Activated CD8-positive, alpha-beta T cell treated with anti-CD3 and anti-CD28 coated beads for 36 hours (primary cell): ENCODE measurements at regions not wholly inside any gene's neighbourhood (a gene's known extent, or its start where the extent isn't known, plus 50 kb on each side); places are given as distances from the start of the nearest gene placed in this dataset.
"Not testable (repeated sequence)": the region's sequence is repeated elsewhere in the genome, so short reads cannot be mapped to it uniquely, and the experiment has no call there.

Source experiments
- ATAC-seq: fragments of 200-7000 bp; cut with Tn5 transposase; one replicate; pipeline ENCODE4 v1.10.0; 2021; ENCODE audit warnings: mild to moderate bottlenecking, moderate library complexity
- CTCF ChIA-PET: fragments of 350-600 bp; sonication (Branson Sonifier 250); formaldehyde crosslinking; loops from one replicate; lab custom pipeline; 2021; ENCODE audit warnings: antibody characterized with exemption; lab: Charles Lee
- POLR2A ChIA-PET: fragments of 350-600 bp; sonication (Branson Sonifier 250); formaldehyde crosslinking; loops from one replicate; lab custom pipeline; 2021; ENCODE audit warnings: antibody characterized with exemption; lab: Charles Lee
- DNase-seq: peaks from one replicate; pipeline ENCODE4 v3.0.0-alpha.2; 2020
- H3K27ac Mint-ChIP-seq: one replicate; pipeline ENCODE4 v1.8.0; 2021; ENCODE audit warnings: mild to moderate bottlenecking, mixed read lengths
- H3K27me3 Mint-ChIP-seq: one replicate; pipeline ENCODE4 v1.8.0; 2021; ENCODE audit warnings: mixed read lengths
- H3K36me3 Mint-ChIP-seq: one replicate; pipeline ENCODE4 v1.8.0; 2021; ENCODE audit warnings: low read depth, mixed read lengths
- H3K4me1 Mint-ChIP-seq: one replicate; pipeline ENCODE4 v1.8.0; 2021; ENCODE audit warnings: low read depth, mixed read lengths
- H3K4me3 Mint-ChIP-seq: one replicate; pipeline ENCODE4 v1.8.0; 2021; ENCODE audit warnings: mild to moderate bottlenecking, moderate library complexity, mixed read lengths
- H3K9me3 Mint-ChIP-seq: one replicate; pipeline ENCODE4 v1.8.0; 2021; ENCODE audit warnings: mixed read lengths
- intact Hi-C: fragments of 100-400 bp; cut with micrococcal nuclease; formaldehyde crosslinking; loops from one replicate; pipeline ENCODE4 v1.10.0; 2022
- TF ChIP-seq, protein P1 (sequence below): fragments of 200-600 bp; IDR thresholded peaks from one replicate; pipeline ENCODE4 v1.8.0; 2022; ENCODE audit warnings: antibody characterized with exemption, mild to moderate bottlenecking

DNA sequence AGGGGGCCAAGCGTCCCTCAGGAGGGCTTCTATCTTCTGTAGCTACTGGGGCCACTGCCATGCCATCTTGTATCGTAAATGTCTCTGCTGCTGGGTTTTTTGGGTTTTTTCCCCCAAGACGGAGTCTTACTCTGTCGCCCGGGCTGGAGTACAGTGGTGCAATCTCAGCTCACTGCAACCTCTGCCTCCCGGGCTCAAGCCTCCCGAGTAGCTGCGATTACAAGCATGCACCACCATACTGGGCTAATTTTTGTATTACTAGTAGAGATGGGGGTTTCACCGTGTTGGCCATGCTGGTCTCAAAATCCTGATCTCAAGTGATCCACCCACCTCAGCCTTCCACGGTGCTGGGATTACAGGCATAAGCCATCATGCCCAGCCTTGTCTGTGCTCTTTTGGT lies 111.3 kb upstream of the LOC128125822 start:
- Mint-ChIP-seq H3K27ac (no peak overlapping the region), H3K36me3 (no peaks in the 10 kb centered on the region), H3K4me3 (no peak overlapping the region), H3K27me3 (no peaks in the 10 kb centered on the region), H3K4me1 (no peaks in the 10 kb centered on the region), H3K9me3 (no peaks in the 10 kb centered on the region)
- intact Hi-C loops = no loop called here
- DNase-seq (no peak), ATAC-seq (no peak)
- POLR2A ChIA-PET = no interaction called here
- CTCF ChIA-PET = no interaction called here
- TF ChIP-seq, protein P1, sequence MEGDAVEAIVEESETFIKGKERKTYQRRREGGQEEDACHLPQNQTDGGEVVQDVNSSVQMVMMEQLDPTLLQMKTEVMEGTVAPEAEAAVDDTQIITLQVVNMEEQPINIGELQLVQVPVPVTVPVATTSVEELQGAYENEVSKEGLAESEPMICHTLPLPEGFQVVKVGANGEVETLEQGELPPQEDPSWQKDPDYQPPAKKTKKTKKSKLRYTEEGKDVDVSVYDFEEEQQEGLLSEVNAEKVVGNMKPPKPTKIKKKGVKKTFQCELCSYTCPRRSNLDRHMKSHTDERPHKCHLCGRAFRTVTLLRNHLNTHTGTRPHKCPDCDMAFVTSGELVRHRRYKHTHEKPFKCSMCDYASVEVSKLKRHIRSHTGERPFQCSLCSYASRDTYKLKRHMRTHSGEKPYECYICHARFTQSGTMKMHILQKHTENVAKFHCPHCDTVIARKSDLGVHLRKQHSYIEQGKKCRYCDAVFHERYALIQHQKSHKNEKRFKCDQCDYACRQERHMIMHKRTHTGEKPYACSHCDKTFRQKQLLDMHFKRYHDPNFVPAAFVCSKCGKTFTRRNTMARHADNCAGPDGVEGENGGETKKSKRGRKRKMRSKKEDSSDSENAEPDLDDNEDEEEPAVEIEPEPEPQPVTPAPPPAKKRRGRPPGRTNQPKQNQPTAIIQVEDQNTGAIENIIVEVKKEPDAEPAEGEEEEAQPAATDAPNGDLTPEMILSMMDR = no peak

DNA sequence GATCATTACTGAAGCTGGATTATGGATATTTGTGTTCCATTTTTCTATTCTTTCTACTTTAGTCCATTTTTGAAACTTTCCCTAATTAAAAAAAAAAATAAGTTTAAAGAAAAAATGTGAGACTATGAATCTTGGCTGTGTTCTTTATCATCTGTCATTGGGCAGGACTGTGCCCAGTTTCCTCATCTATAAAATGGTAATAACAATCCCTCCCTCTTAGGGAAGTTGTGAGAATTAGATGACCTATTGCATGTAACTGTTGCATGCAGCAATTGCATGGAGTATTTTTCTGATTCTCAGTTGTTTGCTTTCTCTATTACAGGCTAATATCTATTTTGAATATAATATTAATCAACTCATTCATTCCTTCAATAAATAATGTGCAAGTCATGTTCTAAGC lies 108.2 kb upstream of the LOC128125822 start:
- DNase-seq (no peak), ATAC-seq (no peak)
- ChIA-PET CTCF (no interaction called here), POLR2A (no interaction called here)
- intact Hi-C loops = no loop called here
- no peaks in the 10 kb centered on the region for H3K36me3 Mint-ChIP-seq
- H3K4me1 Mint-ChIP-seq = no peaks in the 10 kb centered on the region
- no peaks in the 10 kb centered on the region for H3K9me3 Mint-ChIP-seq
- no peak overlapping the region for H3K4me3 Mint-ChIP-seq
- H3K27ac Mint-ChIP-seq = no peak overlapping the region
- TF ChIP-seq, protein P1 = no peak
- no peaks in the 10 kb centered on the region for H3K27me3 Mint-ChIP-seq

DNA sequence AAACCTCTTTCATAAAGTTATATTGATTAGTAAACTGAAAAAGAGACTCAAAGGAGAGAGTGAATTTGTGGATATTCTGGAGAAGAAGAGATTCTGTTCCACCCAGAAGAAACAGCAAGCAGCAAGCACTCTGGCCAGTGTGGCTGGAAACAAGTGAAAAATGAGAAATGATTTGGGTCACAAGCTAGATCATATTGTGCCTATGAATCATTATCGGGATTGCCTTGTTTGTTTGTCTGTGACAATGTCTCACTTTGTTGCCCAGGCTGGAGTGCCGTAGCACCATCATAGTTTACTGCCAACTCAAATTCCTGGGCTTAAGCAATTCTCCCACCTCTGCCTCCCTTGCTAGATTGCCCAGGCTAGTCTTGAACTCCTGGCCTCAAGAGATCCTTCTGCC lies 106.5 kb upstream of the LOC128125822 start:
- Mint-ChIP-seq H3K4me3 (no peak overlapping the region), H3K36me3 (no peaks in the 10 kb centered on the region), H3K27me3 (no peaks in the 10 kb centered on the region), H3K9me3 (no peaks in the 10 kb centered on the region), H3K27ac (no peak overlapping the region), H3K4me1 (no peaks in the 10 kb centered on the region)
- no peak for DNase-seq
- intact Hi-C loops = no loop called here
- ChIA-PET POLR2A (no interaction called here), CTCF (no interaction called here)
- TF ChIP-seq, protein P1 = no peak
- no peak for ATAC-seq

DNA sequence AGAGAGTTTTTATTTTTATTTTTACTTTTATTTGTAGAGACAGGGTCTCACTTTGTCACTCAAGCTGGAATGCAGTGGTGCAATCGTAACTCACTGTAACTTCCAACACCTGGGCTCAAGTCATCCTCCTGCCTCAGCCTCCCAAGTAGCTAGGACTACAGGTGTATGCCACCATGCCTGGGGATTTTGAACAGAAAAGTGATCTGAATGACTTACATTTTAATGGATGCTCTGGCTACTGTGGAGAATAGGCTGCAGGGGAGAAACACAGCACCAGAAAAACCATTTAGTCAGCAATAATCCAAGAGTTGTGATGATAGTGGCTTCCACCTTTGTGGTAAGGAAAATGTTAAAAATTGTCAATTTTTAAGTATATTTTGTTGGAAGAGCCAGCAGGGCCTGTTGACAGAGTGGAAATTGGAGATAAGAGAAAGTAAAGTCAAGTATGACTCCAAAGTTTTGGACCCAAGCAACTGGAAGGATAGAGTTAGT lies 106.0 kb upstream of the LOC128125822 start:
- POLR2A ChIA-PET = no interaction called here
- H3K9me3 Mint-ChIP-seq = no peaks in the 10 kb centered on the region
- intact Hi-C loops = no loop called here
- no peaks in the 10 kb centered on the region for H3K36me3 Mint-ChIP-seq
- no peak overlapping the region for H3K4me3 Mint-ChIP-seq
- TF ChIP-seq, protein P1 = no peak
- no peak overlapping the region for H3K27ac Mint-ChIP-seq
- no peak for DNase-seq
- CTCF ChIA-PET = no interaction called here
- no peaks in the 10 kb centered on the region for H3K4me1 Mint-ChIP-seq
- no peaks in the 10 kb centered on the region for H3K27me3 Mint-ChIP-seq
- ATAC-seq = no peak

DNA sequence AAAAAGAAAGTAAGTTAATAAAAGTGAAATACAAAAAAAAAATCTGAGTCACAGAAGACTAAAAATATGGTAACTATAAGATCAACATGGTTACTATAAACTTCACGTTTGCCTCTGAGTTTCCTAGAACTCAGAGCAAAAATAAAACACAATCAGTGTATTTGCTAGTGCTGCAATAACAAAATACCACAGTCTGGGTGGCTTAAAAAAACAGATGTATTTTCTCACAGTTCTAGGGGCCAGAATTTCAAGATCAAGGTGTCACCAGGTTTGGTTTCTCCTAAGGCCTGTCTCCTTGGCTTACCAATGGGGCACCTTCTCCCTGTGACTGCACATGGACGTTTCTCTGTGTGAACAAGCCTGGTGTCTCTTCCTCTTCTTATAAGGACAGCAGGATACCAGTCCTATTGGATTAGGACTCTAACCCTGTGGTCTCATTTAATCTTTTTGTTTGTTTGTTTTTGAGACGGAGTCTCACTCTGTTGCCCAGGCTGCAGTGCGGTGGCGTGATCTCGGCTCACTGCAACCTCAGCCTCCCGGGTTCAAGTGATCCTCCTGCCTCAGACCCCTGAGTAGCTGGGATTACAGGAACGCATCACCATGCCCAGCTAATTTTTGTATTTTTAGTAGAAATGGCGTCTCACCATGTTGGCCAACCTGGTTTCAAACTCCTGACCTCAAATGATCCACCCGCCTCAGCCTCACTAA lies 104.9 kb upstream of the LOC128125822 start:
- DNase-seq (no peak), ATAC-seq (no peak)
- H3K27me3 Mint-ChIP-seq = no peaks in the 10 kb centered on the region
- no peaks in the 10 kb centered on the region for H3K36me3 Mint-ChIP-seq
- H3K9me3 Mint-ChIP-seq = no peaks in the 10 kb centered on the region
- ChIA-PET CTCF (no interaction called here), POLR2A (no interaction called here)
- H3K4me3 Mint-ChIP-seq = no peak overlapping the region
- TF ChIP-seq, protein P1 = no peak
- no peaks in the 10 kb centered on the region for H3K4me1 Mint-ChIP-seq
- intact Hi-C loops = no loop called here
- H3K27ac Mint-ChIP-seq = no peak overlapping the region

DNA sequence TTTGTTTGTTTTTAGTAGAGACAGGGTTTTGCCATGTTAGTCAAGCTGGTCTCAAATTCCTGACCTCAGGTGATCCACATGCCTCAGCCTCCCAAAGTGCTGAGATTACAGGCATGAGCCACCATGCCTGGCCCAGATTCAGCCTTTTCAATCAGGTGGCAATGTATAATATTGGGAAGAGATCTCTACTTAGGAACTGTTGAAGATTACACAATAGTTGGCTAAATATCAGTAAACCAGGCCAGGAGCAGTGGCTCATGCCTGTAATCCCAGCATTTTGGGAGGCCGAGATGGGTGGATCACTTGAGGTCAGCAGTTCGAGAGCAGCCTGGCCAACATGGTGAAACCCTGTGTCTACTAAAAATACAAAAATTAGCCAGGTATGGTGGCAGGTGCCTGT lies 101.1 kb upstream of the LOC128125822 start:
- H3K27ac Mint-ChIP-seq, DNase-seq, ATAC-seq, CTCF ChIA-PET, intact Hi-C loops, H3K27me3 Mint-ChIP-seq, H3K4me1 Mint-ChIP-seq, H3K9me3 Mint-ChIP-seq, H3K36me3 Mint-ChIP-seq, H3K4me3 Mint-ChIP-seq, POLR2A ChIA-PET: not testable (repeated sequence)
